Stimulated activated memory B cell treated with anti-CD40 and anti-IgM and Interleukin-4, amounts not matched to agents 10 μg/mL and 1 μg/mL and 100 μg/mL, for 72 hours (primary cell): ENCODE measurements at regions not wholly inside any gene's neighbourhood (a gene's known extent, or its start where the extent isn't known, plus 50 kb on each side); places are given as distances from the start of the nearest gene placed in this dataset.

Source experiments
- ATAC-seq: fragments of 150-1000 bp; cut with Tn5 transposase; 2 replicates; pipeline ENCODE4 v1.10.0; 2021
- H3K27ac Mint-ChIP-seq: one replicate; pipeline ENCODE4 v1.8.0; 2022; ENCODE audit warnings: mild to moderate bottlenecking, mixed read lengths
- H3K27me3 Mint-ChIP-seq: one replicate; pipeline ENCODE4 v1.8.0; 2022; ENCODE audit warnings: mixed read lengths
- H3K36me3 Mint-ChIP-seq: one replicate; pipeline ENCODE4 v1.8.0; 2022; ENCODE audit warnings: mixed read lengths
- H3K4me1 Mint-ChIP-seq: one replicate; pipeline ENCODE4 v1.8.0; 2022; ENCODE audit warnings: mixed read lengths
- H3K4me3 Mint-ChIP-seq: one replicate; pipeline ENCODE4 v1.8.0; 2022; ENCODE audit warnings: mild to moderate bottlenecking, moderate library complexity, mixed read lengths
- H3K9me3 Mint-ChIP-seq: one replicate; pipeline ENCODE4 v1.8.0; 2022; ENCODE audit warnings: mixed read lengths

GRCh38 chr3:164683489-164683888, 394.8 kb downstream of the SI start:
- no peak overlapping the region for H3K27ac Mint-ChIP-seq
- ATAC-seq, result no peak
- H3K9me3 Mint-ChIP-seq, result peaks cover 2% of the 10 kb centered on the region
- no peaks in the 10 kb centered on the region for H3K4me1 Mint-ChIP-seq
- H3K27me3 Mint-ChIP-seq, result no peaks in the 10 kb centered on the region
- no peaks in the 10 kb centered on the region for H3K36me3 Mint-ChIP-seq
- no peak overlapping the region for H3K4me3 Mint-ChIP-seq

GRCh38 chr3:164679245-164679644, 399.1 kb downstream of the SI start:
- Mint-ChIP-seq H3K4me1 (no peaks in the 10 kb centered on the region), H3K27me3 (no peaks in the 10 kb centered on the region), H3K9me3 (peaks cover 2% of the 10 kb centered on the region), H3K4me3 (no peak overlapping the region), H3K36me3 (no peaks in the 10 kb centered on the region), H3K27ac (no peak overlapping the region)
- ATAC-seq, result no peak

- Mint-ChIP-seq H3K4me1 (no peaks in the 10 kb centered on the region), H3K4me3 (no peak overlapping the region), H3K27ac (no peak overlapping the region), H3K36me3 (no peaks in the 10 kb centered on the region), H3K9me3 (peaks cover 2% of the 10 kb centered on the region), H3K27me3 (no peaks in the 10 kb centered on the region)
- ATAC-seq, result no peak
Observed at GRCh38 chr3:164677317-164677716, 401.0 kb downstream of the SI start.

GRCh38 chr3:164673738-164674137, 404.6 kb downstream of the SI start:
- no peaks in the 10 kb centered on the region for H3K36me3 Mint-ChIP-seq

GRCh38 chr3:164658125-164658524, 420.2 kb downstream of the SI start:
- no peaks in the 10 kb centered on the region for H3K9me3 Mint-ChIP-seq

More at GRCh38 chr3:164673738-164674137, 404.6 kb downstream of the SI start:
- Mint-ChIP-seq H3K27ac (no peak overlapping the region), H3K27me3 (no peaks in the 10 kb centered on the region), H3K4me3 (no peak overlapping the region), H3K4me1 (no peaks in the 10 kb centered on the region), H3K9me3 (peaks cover 3% of the 10 kb centered on the region)
- ATAC-seq, result no peak

GRCh38 chr3:164657631-164658030, 420.7 kb downstream of the SI start:
- no peak for ATAC-seq
- H3K9me3 Mint-ChIP-seq, result no peaks in the 10 kb centered on the region
- no peak overlapping the region for H3K4me3 Mint-ChIP-seq
- H3K27ac Mint-ChIP-seq, result no peak overlapping the region
- H3K4me1 Mint-ChIP-seq, result no peaks in the 10 kb centered on the region
- no peaks in the 10 kb centered on the region for H3K36me3 Mint-ChIP-seq
- H3K27me3 Mint-ChIP-seq, result no peaks in the 10 kb centered on the region

More at GRCh38 chr3:164658125-164658524, 420.2 kb downstream of the SI start:
- Mint-ChIP-seq H3K27ac (no peak overlapping the region), H3K27me3 (no peaks in the 10 kb centered on the region), H3K4me1 (no peaks in the 10 kb centered on the region), H3K4me3 (no peak overlapping the region), H3K36me3 (no peaks in the 10 kb centered on the region)
- ATAC-seq, result no peak

GRCh38 chr3:164655462-164655861, 422.8 kb downstream of the SI start:
- Mint-ChIP-seq H3K27ac (no peak overlapping the region), H3K4me1 (no peaks in the 10 kb centered on the region), H3K4me3 (no peak overlapping the region), H3K9me3 (no peaks in the 10 kb centered on the region), H3K36me3 (no peaks in the 10 kb centered on the region), H3K27me3 (no peaks in the 10 kb centered on the region)
- no peak for ATAC-seq

GRCh38 chr3:164641071-164641470, 437.2 kb downstream of the SI start:
- Mint-ChIP-seq H3K4me1 (no peaks in the 10 kb centered on the region), H3K27ac (no peak overlapping the region), H3K36me3 (no peaks in the 10 kb centered on the region), H3K9me3 (peaks cover 2% of the 10 kb centered on the region), H3K4me3 (no peak overlapping the region), H3K27me3 (no peaks in the 10 kb centered on the region)
- no peak for ATAC-seq

GRCh38 chr3:164640591-164640990, 437.7 kb downstream of the SI start:
- Mint-ChIP-seq H3K27ac (no peak overlapping the region), H3K9me3 (no peaks in the 10 kb centered on the region), H3K4me3 (no peak overlapping the region), H3K4me1 (no peaks in the 10 kb centered on the region), H3K36me3 (no peaks in the 10 kb centered on the region), H3K27me3 (no peaks in the 10 kb centered on the region)
- no peak for ATAC-seq

- Mint-ChIP-seq H3K27ac (no peak overlapping the region), H3K36me3 (no peaks in the 10 kb centered on the region), H3K9me3 (no peaks in the 10 kb centered on the region), H3K4me3 (no peak overlapping the region), H3K4me1 (no peaks in the 10 kb centered on the region), H3K27me3 (no peaks in the 10 kb centered on the region)
- no peak for ATAC-seq
Observed at GRCh38 chr3:164620956-164621355, 457.3 kb downstream of the SI start.

GRCh38 chr3:164620423-164620822, 457.9 kb downstream of the SI start:
- no peaks in the 10 kb centered on the region for H3K4me1 Mint-ChIP-seq
- no peaks in the 10 kb centered on the region for H3K36me3 Mint-ChIP-seq
- no peak overlapping the region for H3K27ac Mint-ChIP-seq
- no peaks in the 10 kb centered on the region for H3K27me3 Mint-ChIP-seq
- H3K4me3 Mint-ChIP-seq, result no peak overlapping the region
- no peaks in the 10 kb centered on the region for H3K9me3 Mint-ChIP-seq
- ATAC-seq, result no peak

- Mint-ChIP-seq H3K27me3 (no peaks in the 10 kb centered on the region), H3K36me3 (no peaks in the 10 kb centered on the region), H3K4me1 (no peaks in the 10 kb centered on the region), H3K27ac (no peak overlapping the region), H3K4me3 (no peak overlapping the region), H3K9me3 (no peaks in the 10 kb centered on the region)
- ATAC-seq, result no peak
Observed at GRCh38 chr3:164612751-164613150, 465.5 kb downstream of the SI start.

GRCh38 chr3:164608554-164609276, 469.6 kb downstream of the SI start:
- Mint-ChIP-seq H3K4me3 (no peak overlapping the region), H3K27me3 (no peaks in the 10 kb centered on the region), H3K27ac (no peak overlapping the region), H3K4me1 (no peaks in the 10 kb centered on the region), H3K9me3 (no peaks in the 10 kb centered on the region), H3K36me3 (no peaks in the 10 kb centered on the region)
- no peak for ATAC-seq

GRCh38 chr3:164604687-164605086, 473.6 kb downstream of the SI start:
- Mint-ChIP-seq H3K4me1 (no peaks in the 10 kb centered on the region), H3K27me3 (no peaks in the 10 kb centered on the region), H3K4me3 (no peak overlapping the region), H3K9me3 (no peaks in the 10 kb centered on the region), H3K36me3 (no peaks in the 10 kb centered on the region), H3K27ac (no peak overlapping the region)
- no peak for ATAC-seq

- Mint-ChIP-seq H3K4me1 (no peaks in the 10 kb centered on the region), H3K36me3 (no peaks in the 10 kb centered on the region), H3K4me3 (no peak overlapping the region), H3K9me3 (no peaks in the 10 kb centered on the region), H3K27ac (no peak overlapping the region), H3K27me3 (no peaks in the 10 kb centered on the region)
- ATAC-seq, result no peak
Observed at GRCh38 chr3:164577667-164578210, 500.6 kb downstream of the SI start.

- Mint-ChIP-seq H3K36me3 (no peaks in the 10 kb centered on the region), H3K27ac (no peak overlapping the region), H3K4me3 (no peak overlapping the region), H3K4me1 (no peaks in the 10 kb centered on the region), H3K27me3 (no peaks in the 10 kb centered on the region), H3K9me3 (peaks cover 8% of the 10 kb centered on the region)
- no peak for ATAC-seq
Observed at GRCh38 chr3:164572436-164572835, 505.9 kb downstream of the SI start.
